NCI-H1105 treated with DMSO at 0.1 percent for 48 hours (cell line): ENCODE measurements at regions not wholly inside any gene's neighbourhood (a gene's known extent, or its start where the extent isn't known, plus 50 kb on each side); places are given as distances from the start of the nearest gene placed in this dataset.
"Not testable (repeated sequence)": the region's sequence is repeated elsewhere in the genome, so short reads cannot be mapped to it uniquely, and the experiment has no call there.

Experiments
- DNase-seq: peaks from one replicate; lab custom pipeline; 2025; lab: John Stamatoyannopoulos, UW

DNA sequence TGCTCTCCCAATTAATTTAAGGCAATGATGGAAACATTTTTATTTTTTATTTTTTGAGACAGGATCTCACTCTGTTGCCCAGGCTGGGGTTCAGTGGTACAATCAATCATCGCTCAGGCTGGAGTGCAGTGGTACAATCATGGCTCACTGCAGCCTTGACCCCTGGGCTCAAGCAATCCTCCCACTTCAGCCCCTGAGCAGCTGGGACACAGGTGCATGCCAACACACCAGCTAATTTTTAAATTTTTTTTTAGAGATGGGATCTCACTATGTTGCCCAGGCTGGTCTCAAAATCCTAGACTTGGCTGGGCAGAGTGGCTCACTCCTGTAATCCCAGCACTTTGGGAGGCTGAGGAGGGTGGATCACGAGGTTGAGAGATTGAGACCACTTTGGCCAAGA lies 126.1 kb upstream of the PTBP2 start:
- not testable (repeated sequence) for DNase-seq

GRCh38 chr1:96596226-96596922 lies 125.2 kb upstream of the PTBP2 start:
- DNase-seq, result no peak

DNA sequence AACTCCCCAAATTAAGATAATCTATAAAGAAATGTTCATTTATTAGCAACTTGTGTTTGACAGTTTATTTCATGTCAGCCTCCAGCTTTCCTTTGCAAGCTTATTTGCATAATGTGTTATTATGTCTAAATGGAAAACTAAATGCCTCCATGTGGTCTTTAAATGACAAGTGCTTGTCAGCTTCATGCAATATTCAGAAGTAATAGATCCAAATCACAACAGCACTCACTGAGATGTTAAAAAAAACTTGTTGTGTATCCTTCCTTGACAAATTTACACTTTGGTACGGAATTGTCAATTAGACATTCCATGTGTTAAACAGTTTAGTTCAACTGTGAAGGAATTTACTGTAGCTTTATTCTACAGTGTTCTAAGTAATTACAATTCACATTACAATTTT lies 124.4 kb upstream of the PTBP2 start:
- DNase-seq, result no peak

DNA sequence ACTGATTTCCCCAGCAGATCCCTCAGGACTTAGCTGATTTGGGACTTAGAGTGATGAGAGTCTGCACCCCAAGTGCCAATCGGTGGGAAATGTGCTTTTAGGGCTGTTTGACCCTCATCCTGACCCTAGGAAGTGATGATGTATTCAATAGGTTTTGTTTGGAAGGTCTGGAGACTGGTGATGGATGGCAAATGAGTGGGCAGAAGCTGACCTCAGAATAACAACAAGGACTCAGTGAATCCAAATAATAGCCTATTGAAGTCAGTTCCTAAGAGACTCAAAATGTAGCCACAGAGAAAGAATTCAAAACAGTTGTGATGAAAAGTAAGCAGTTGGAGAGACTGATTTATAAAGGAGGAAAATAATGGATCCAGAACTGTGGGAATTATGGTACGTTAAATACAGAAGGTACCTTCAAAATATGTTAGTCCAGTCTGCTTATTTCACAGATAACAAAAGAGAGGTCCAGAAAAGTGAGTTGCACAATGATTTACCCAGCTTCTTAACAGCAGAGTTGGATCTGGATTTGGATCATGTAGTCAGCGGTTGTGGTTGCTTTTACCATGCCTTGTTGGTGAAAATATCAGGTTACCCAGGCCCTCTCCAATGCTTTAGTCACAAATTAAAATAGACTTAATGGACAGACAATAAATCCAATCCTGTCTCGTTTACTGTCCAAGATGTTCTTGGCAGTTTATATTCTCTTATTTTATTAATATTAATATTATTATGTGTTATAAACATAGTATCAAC lies 123.0 kb upstream of the PTBP2 start:
- no peak for DNase-seq

DNA sequence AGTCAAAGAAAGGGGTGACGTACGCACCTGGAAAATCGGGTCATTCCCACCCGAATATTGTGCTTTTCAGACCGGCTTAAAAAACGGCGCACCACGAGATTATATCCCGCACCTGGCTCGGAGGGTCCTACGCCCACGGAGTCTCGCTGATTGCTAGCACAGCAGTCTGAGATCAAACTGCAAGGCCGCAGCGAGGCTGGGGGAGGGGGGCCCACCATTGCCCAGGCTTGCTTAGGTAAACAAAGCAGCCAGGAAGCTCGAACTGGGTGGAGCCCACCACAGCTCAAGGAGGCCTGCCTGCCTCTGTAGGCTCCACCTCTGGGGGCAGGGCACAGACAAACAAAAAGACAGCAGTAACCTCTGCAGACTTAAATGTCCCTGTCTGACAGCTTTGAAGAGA lies 117.0 kb upstream of the PTBP2 start:
- not testable (repeated sequence) for DNase-seq

DNA sequence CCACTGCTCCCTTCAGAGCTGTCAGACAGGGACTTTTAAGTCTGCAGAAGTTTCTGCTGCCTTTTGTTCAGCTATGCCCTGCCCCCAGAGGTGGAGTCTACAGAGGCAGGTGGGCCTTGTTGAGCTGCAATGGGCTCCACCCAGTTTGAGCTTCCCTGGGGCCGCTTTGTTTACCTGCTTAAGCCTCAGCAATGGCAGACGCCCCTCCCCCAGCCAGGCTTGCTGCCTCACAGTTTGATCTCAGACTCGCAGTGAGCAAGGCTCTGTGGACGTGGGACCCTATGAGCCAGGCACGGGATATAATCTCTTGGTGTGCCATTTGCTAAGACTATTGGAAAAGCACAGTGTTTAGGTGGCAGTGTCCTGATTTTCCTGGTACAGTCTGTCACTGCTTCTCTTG lies 104.2 kb upstream of the PTBP2 start:
- not testable (repeated sequence) for DNase-seq

GRCh38 chr1:96632045-96632664 lies 89.4 kb upstream of the PTBP2 start:
- no peak for DNase-seq

- DNase-seq, result no peak
Measured at GRCh38 chr1:96633695-96634094, 87.9 kb upstream of the PTBP2 start.

DNA sequence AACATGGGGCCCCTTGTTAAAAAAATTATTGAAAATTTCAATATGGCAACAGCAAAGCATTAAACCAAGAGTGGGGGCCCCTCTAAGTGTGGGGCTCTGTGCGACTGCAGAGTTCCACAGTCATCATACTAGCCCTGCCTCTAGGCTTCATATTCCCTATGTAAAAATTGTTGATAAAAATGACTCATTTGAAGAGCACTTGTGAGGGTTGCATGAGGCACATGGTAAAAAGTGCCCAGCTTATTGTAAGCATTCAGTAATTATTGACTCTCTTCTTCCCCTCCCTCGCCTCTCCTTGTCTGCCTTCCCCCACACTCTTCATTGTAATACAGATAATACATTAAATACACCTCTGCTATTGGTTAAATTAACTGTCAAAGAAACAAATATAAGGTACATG lies 86.7 kb upstream of the PTBP2 start:
- no peak for DNase-seq

- DNase-seq, result no peak
Measured at GRCh38 chr1:96641282-96641681, 80.3 kb upstream of the PTBP2 start.

- no peak for DNase-seq
Measured at GRCh38 chr1:96643519-96643918, 78.1 kb upstream of the PTBP2 start.

DNA sequence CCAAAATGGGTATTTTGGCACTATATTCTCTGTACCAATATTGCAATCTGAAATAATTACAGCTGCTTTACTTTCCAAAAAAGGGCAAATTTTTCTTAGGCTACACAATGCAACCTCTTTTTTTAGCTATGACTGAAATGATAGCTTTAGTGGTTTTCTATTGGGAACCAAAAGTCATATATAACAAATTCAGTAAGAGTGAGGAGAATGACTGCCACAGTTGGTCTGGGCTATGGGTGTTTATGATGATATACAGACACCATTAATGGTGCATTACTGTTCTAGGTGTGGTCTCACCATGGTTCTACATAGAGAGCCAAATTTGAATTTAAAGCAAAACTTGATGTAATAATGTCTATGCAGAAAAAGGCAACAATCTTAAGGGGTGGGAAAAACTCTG lies 72.3 kb upstream of the PTBP2 start:
- no peak for DNase-seq

DNA sequence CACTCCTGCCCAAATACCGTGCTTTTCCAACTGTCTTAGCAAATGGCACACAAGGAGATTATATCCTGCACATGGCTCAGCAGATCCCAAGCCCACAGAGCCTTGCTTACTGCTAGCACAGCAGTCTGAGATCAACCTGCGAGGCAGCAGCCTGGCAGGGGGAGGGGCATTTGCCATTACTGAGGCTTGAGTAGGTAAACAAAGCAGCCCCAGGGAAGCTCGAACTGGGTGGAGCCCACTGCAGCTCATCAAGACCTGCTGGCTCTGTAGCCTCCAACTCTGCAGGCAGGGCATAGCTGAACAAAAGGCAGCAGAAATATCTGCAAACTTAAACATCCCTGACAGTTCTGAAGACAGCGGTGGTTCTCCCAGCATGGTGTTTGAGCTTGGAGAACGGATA lies 70.1 kb upstream of the PTBP2 start:
- no peak for DNase-seq

DNA sequence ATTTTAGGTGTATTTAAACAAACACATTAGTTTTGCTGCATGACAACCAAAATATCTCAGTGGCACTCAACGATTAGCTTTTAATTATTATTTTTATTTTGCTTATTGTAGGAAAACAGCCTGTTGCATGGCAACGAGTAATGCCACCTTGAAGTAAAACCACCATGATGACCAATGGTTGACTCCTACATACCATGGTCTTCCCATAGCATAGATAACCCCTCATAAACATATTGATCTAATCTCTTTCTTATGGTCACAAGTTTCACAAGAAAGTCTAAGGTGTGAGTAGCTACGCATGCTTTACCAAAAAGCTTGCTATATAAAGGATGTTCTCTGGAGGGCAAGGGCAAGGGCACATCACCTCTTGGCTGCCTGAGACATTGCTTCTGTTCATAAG lies 61.5 kb upstream of the PTBP2 start:
- DNase-seq, result no peak

DNA sequence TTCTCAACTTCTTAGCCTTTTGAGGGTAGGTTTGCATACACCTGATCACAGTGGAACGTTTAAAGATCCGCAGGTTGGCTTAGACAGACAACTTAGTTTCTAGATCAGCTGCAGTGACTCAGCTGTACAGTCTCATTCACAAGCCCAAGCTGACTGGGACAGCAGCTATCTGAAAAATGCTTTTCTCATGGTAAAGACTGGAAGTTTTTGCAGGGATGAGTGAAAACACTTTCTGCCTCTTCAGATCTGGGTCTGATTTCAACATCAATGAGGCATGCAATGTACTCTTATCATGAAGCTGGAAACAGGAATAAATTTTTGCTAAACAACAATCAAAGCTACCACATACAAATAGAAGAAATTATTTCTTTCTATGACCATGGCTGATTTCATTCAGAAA lies 61.1 kb upstream of the PTBP2 start:
- DNase-seq, result no peak
